ENCODE measurements at regions not wholly inside any gene's neighbourhood (a gene's known extent, or its start where the extent isn't known, plus 50 kb on each side); places are given as distances from the start of the nearest gene placed in this dataset.

- ATAC-seq (ENCODE audit: low FRiP score) (no peak), DNase-seq (ENCODE audit: low spot score) (no peak)
- no peak for TF ChIP-seq CTCF (IDR thresholded peaks at IDR 0.05)
Measured at GRCh38 chr12:107530701-107531100, 154.9 kb upstream of the PWP1 start.

GRCh38 chr12:107533218-107533617 is 152.4 kb upstream of the PWP1 start:
- ATAC-seq (ENCODE audit: low FRiP score) (no peak), DNase-seq (ENCODE audit: low spot score) (no peak)
- no peak for TF ChIP-seq CTCF (IDR thresholded peaks at IDR 0.05)

- ATAC-seq (ENCODE audit: low FRiP score), result no peak
- no peak for TF ChIP-seq CTCF (IDR thresholded peaks at IDR 0.05)
- DNase-seq (ENCODE audit: low spot score), result no peak
Measured at GRCh38 chr12:107536613-107537012, 149.0 kb upstream of the PWP1 start.

- no peak for ATAC-seq (ENCODE audit: low FRiP score)
- DNase-seq (ENCODE audit: low spot score), result no peak
- TF ChIP-seq CTCF (IDR thresholded peaks at IDR 0.05), result no peak
Measured at GRCh38 chr12:107537464-107538119, 148.0 kb upstream of the PWP1 start.

GRCh38 chr12:107539196-107539939 is 146.2 kb upstream of the PWP1 start:
- TF ChIP-seq CTCF (IDR thresholded peaks at IDR 0.05), result no peak
- ATAC-seq (ENCODE audit: low FRiP score), result no peak
- no peak for DNase-seq (ENCODE audit: low spot score)

- ATAC-seq (ENCODE audit: low FRiP score), result no peak
- TF ChIP-seq CTCF (IDR thresholded peaks at IDR 0.05), result no peak
- DNase-seq (ENCODE audit: low spot score), result no peak
Measured at GRCh38 chr12:107541001-107541705, 144.4 kb upstream of the PWP1 start.

Data from omental fat pad (tissue), 3 donors.